Right atrium auricular region (tissue), 2 donors: ENCODE measurements at regions not wholly inside any gene's neighbourhood (a gene's known extent, or its start where the extent isn't known, plus 50 kb on each side); places are given as distances from the start of the nearest gene placed in this dataset.

ENCODE experiments used
- DNase-seq: peaks from one replicate; pipeline ENCODE4 v3.0.0-alpha.2; 2019; ENCODE audit warnings: low spot score
- H3K27ac ChIP-seq, 2 donors: fragments of 200-600 bp; sonication (generic); 1 replicate in 1 of 2; 2 replicates in 1 of 2; pipeline ENCODE4 v1.5.1; 2016 to 2019
- H3K27me3 ChIP-seq, 2 donors: fragments of 200-600 bp; sonication (generic); one replicate each; pipeline versions ENCODE4 v1.5.1 to v1.6.0; 2017 to 2019
- H3K36me3 ChIP-seq: fragments of 200-600 bp; sonication (generic); one replicate; pipeline ENCODE4 v1.5.1; 2016
- H3K4me1 ChIP-seq, 2 donors: fragments of 200-600 bp; sonication (generic); one replicate each; pipeline versions ENCODE4 v1.5.1 to v1.6.0; 2017 to 2019
- H3K4me3 ChIP-seq, 2 donors: fragments of 200-600 bp; sonication (generic); 1 replicate in 1 of 2; 2 replicates in 1 of 2; pipeline ENCODE4 v1.5.1; 2017 to 2019; ENCODE audit warnings: mild to moderate bottlenecking in 1 of 2, moderate library complexity in 1 of 2
- H3K9me3 ChIP-seq, 2 donors: fragments of 200-600 bp; sonication (generic); one replicate each; pipeline ENCODE4 v1.5.1; 2019
- TF ChIP-seq, protein P1 (sequence below), 2 donors: fragments of 200-600 bp; sonication (generic); IDR thresholded peaks; one replicate each; pipeline ENCODE4 v1.5.1; 2019; ENCODE audit warnings: antibody characterized with exemption in 2 of 2

DNA sequence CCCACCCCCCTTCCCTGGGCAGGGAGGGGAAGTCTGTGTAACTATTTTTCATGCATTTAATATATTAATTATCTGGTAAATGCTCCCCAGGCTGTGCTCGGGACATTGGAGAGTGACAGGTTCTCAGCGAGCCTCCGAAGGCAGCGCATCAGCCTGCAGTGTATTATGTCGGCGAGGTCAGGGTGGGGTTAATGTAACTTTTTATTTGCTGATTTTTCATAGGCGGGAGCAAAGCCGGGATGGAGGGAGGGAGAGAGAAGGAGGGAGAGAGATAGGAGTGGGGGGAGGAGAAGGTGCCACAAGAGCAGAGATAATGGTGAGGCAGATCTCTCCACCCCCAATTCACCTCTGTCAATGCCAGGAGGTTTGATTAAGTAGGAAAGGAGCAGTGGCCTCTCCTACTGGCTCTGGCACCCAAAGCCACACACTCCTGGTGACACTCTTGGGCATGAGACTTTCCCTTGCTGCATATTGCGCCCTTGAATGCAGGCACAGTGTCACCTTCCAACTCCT, 104.0 kb downstream of the MRM1 start:
- Histone ChIP-seq H3K36me3 (no peaks in the 10 kb centered on the region), H3K27ac (no peak overlapping the region), H3K4me1 (no peaks in the 10 kb centered on the region), H3K27me3 (peaks cover 0 to 4% of the 10 kb centered on the region in 2 donors), H3K4me3 (no peak overlapping the region), H3K9me3 (no peaks in the 10 kb centered on the region)
- TF ChIP-seq, protein P1, sequence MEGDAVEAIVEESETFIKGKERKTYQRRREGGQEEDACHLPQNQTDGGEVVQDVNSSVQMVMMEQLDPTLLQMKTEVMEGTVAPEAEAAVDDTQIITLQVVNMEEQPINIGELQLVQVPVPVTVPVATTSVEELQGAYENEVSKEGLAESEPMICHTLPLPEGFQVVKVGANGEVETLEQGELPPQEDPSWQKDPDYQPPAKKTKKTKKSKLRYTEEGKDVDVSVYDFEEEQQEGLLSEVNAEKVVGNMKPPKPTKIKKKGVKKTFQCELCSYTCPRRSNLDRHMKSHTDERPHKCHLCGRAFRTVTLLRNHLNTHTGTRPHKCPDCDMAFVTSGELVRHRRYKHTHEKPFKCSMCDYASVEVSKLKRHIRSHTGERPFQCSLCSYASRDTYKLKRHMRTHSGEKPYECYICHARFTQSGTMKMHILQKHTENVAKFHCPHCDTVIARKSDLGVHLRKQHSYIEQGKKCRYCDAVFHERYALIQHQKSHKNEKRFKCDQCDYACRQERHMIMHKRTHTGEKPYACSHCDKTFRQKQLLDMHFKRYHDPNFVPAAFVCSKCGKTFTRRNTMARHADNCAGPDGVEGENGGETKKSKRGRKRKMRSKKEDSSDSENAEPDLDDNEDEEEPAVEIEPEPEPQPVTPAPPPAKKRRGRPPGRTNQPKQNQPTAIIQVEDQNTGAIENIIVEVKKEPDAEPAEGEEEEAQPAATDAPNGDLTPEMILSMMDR (IDR thresholded peaks at IDR 0.05): no peak
- no peak for DNase-seq

DNA sequence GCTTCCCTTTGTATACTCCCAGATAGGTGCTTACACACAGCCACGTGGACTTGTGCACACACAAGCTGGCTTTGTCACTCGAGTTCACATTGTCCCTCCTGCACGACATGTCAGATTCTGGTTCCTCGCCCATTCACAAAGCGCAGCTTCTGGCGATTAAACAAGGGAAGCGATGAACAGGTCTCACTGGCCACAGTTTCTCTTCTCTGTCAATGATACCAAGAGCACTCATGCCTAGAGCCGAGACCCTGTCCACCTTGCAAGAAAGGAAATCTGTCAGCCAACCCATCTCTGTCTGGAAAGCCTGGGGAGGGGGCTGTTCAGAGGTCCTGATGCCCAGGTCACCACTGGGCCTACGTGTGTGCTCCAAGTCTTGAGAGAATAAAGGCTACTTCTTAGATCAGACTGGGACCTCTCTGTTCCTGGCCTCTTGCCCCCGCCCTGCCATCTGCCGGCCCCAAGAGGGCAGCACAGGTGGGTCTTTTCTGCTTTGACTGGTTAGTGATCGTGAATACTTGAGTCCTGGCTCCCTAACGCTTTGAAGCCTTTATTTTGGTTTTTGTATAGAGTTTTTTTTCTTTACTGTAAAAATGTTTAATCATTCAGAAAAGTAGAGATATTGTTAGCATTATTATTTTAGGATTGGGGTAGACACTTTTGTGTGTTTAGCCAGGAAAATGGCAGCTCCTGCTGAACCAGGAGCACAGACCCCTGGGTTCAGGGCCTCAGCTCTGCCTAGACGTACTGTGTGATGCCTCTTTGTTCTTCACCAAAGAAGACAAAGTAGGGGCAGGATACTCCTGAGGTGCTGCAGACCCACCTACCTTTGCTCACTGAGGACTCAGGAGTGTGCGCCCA, 104.7 kb downstream of the MRM1 start:
- H3K9me3 ChIP-seq: no peaks in the 10 kb centered on the region
- no peaks in the 10 kb centered on the region for H3K36me3 ChIP-seq
- no peak for DNase-seq
- peaks cover 0 to 4% of the 10 kb centered on the region in 2 donors for H3K27me3 ChIP-seq
- H3K4me3 ChIP-seq: no peak overlapping the region
- no peak overlapping the region for H3K27ac ChIP-seq
- TF ChIP-seq, protein P1 (IDR thresholded peaks at IDR 0.05): peak in 1 of 2 donors; percentile 46
- no peaks in the 10 kb centered on the region for H3K4me1 ChIP-seq

DNA sequence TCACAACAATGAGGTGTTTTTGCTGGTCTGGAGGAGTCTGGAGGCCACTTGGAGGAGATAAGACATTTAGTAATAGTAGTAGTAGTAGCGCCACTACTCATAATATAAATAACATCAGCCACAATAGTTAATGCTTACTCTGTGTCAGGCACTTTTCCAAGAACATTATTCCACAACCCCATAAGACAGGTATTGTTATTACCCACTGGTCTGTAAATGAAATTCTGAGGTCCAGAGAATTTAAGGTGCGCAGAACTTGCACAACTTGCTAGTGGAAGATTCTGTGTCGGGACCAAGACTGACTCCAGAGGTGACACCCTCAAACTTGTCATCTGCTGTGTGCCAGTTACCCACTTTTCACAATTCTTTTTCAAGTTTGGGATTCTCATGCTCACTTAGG, 106.5 kb downstream of the MRM1 start:
- Histone ChIP-seq H3K27me3 (peaks cover 0 to 4% of the 10 kb centered on the region in 2 donors), H3K4me1 (no peaks in the 10 kb centered on the region), H3K36me3 (no peaks in the 10 kb centered on the region), H3K27ac (no peak overlapping the region), H3K4me3 (no peak overlapping the region), H3K9me3 (no peaks in the 10 kb centered on the region)
- no peak for DNase-seq
- TF ChIP-seq, protein P1 (IDR thresholded peaks at IDR 0.05): no peak

- Histone ChIP-seq H3K27me3 (no peaks in the 10 kb centered on the region), H3K36me3 (no peaks in the 10 kb centered on the region), H3K9me3 (no peaks in the 10 kb centered on the region), H3K27ac (no peak overlapping the region), H3K4me3 (no peak overlapping the region), H3K4me1 (no peaks in the 10 kb centered on the region)
- TF ChIP-seq, protein P1 (IDR thresholded peaks at IDR 0.05): no peak
- no peak for DNase-seq
Observed at GRCh38 chr17:36714789-36715188, 113.4 kb downstream of the MRM1 start.

GRCh38 chr17:36715951-36716350, 114.6 kb downstream of the MRM1 start:
- TF ChIP-seq, protein P1 (IDR thresholded peaks at IDR 0.05): no peak
- no peaks in the 10 kb centered on the region for H3K36me3 ChIP-seq
- H3K27me3 ChIP-seq: no peaks in the 10 kb centered on the region
- DNase-seq: no peak
- no peaks in the 10 kb centered on the region for H3K4me1 ChIP-seq
- no peak overlapping the region for H3K4me3 ChIP-seq
- H3K27ac ChIP-seq: no peak overlapping the region
- H3K9me3 ChIP-seq: no peaks in the 10 kb centered on the region
